ENCODE measurements at regions not wholly inside any gene's neighbourhood (a gene's known extent, or its start where the extent isn't known, plus 50 kb on each side); places are given as distances from the start of the nearest gene placed in this dataset.

DNA sequence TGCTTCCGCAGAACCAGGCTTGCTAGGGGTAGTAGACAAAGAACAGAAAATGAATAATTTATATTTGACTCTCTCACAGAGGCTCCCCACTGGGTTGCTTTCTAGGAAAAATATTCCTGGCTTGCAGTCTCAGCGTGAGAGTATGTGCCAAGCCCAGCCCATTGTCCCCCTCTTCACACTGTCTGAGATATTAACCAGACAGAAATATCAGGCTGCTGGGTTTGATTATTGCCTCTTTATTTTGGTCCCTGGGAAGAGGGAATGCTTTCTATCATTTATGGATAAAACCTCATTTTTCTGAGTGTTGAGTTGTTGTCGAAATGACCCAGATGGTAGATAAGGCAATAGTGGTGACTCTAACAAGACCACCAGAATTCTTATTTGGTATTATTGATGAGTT is 367.9 kb downstream of the METTL15 start:
- Histone ChIP-seq H3K36me3 (no peaks in the 10 kb centered on the region), H3K27me3 (ENCODE audit: insufficient read depth, low read depth, severe bottlenecking) (no peaks in the 10 kb centered on the region), H3K9me3 (ENCODE audit: severe bottlenecking) (no peaks in the 10 kb centered on the region), H3K4me3 (ENCODE audit: low read depth, low read length) (no peak overlapping the region), H3K27ac (no peak overlapping the region)
- TF ChIP-seq CTCF (IDR thresholded peaks at IDR 0.05; ENCODE audit: low read depth, low read length): no peak
- no peak for DNase-seq

DNA sequence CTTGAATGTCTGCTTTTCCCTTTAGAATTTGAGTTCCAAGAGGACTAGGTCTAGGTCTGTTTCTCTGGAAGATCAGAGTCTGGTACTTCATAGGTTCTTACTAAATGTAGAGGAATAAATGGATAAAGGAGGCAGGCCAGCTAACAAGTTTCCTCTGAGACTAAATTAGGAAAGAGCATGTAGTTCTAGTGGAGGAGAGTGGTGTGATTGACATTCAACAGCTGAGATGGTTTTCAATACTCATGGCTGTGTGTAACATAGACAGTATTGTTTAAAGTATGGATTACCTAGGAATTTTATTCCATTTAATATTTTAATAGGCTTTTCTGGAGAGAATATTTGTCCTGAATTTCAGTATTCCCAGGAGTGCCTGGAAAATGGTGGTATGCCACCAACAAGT is 364.7 kb downstream of the METTL15 start:
- no peaks in the 10 kb centered on the region for H3K27me3 ChIP-seq (ENCODE audit: insufficient read depth, low read depth, severe bottlenecking)
- H3K27ac ChIP-seq: no peak overlapping the region
- TF ChIP-seq CTCF (IDR thresholded peaks at IDR 0.05; ENCODE audit: low read depth, low read length): no peak
- no peaks in the 10 kb centered on the region for H3K36me3 ChIP-seq
- H3K9me3 ChIP-seq (ENCODE audit: severe bottlenecking): no peaks in the 10 kb centered on the region
- DNase-seq: no peak
- no peak overlapping the region for H3K4me3 ChIP-seq (ENCODE audit: low read depth, low read length)

- Histone ChIP-seq H3K4me3 (ENCODE audit: low read depth, low read length) (no peak overlapping the region), H3K9me3 (ENCODE audit: severe bottlenecking) (no peaks in the 10 kb centered on the region)
- no peak for DNase-seq
These were observed 363.3 kb downstream of the METTL15 start for GRCh38 chr11:28471537-28471936.

GRCh38 chr11:28470180-28470579 is 362.0 kb downstream of the METTL15 start:
- Histone ChIP-seq H3K9me3 (ENCODE audit: severe bottlenecking) (no peaks in the 10 kb centered on the region), H3K36me3 (no peaks in the 10 kb centered on the region), H3K27ac (no peak overlapping the region), H3K4me3 (ENCODE audit: low read depth, low read length) (no peak overlapping the region), H3K27me3 (ENCODE audit: insufficient read depth, low read depth, severe bottlenecking) (no peaks in the 10 kb centered on the region)
- DNase-seq: no peak
- TF ChIP-seq CTCF (IDR thresholded peaks at IDR 0.05; ENCODE audit: low read depth, low read length): no peak

More at GRCh38 chr11:28471537-28471936, 363.3 kb downstream of the METTL15 start:
- no peak for TF ChIP-seq CTCF (IDR thresholded peaks at IDR 0.05; ENCODE audit: low read depth, low read length)
- Histone ChIP-seq H3K27ac (no peak overlapping the region), H3K36me3 (no peaks in the 10 kb centered on the region), H3K27me3 (ENCODE audit: insufficient read depth, low read depth, severe bottlenecking) (no peaks in the 10 kb centered on the region)

- H3K4me3 ChIP-seq (ENCODE audit: low read depth, low read length): no peak overlapping the region
- no peak for DNase-seq
- H3K27ac ChIP-seq: no peak overlapping the region
- TF ChIP-seq CTCF (IDR thresholded peaks at IDR 0.05; ENCODE audit: low read depth, low read length): no peak
- no peaks in the 10 kb centered on the region for H3K27me3 ChIP-seq (ENCODE audit: insufficient read depth, low read depth, severe bottlenecking)
- H3K36me3 ChIP-seq: no peaks in the 10 kb centered on the region
- H3K9me3 ChIP-seq (ENCODE audit: severe bottlenecking): no peaks in the 10 kb centered on the region
These were observed 358.3 kb downstream of the METTL15 start for GRCh38 chr11:28466506-28466905.

DNA sequence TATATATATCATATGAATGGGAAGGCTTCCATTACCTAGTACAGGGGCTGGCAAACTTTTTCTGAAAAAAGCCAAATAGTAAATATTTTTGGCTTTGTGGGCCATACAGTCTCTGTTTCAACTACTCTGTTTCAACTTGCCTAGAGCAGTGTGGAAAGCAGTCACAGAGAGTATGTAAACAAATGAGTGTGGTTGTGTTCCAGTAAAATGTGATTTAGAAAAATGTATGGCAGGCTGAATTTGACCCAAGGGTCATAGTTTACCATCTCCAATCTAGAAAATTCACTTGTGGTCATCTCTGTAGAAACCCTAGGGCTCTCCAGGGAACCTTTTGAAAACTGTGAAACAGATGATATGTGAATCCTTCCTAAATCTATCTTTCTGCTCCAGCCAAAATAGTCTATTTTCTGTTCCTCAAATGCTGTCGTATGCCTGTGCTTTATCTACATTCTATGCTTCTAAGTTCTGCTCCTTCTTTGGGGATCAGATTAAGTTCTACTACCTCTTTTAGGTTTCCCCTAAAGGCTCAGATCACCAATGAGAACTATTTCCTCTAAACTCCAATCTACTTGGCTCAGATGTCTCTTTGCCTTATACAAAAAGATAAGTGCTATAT is 356.2 kb downstream of the METTL15 start:
- H3K9me3 ChIP-seq (ENCODE audit: severe bottlenecking): no peaks in the 10 kb centered on the region
- no peaks in the 10 kb centered on the region for H3K36me3 ChIP-seq
- no peak overlapping the region for H3K27ac ChIP-seq
- H3K27me3 ChIP-seq (ENCODE audit: insufficient read depth, low read depth, severe bottlenecking): no peaks in the 10 kb centered on the region
- no peak for DNase-seq
- TF ChIP-seq CTCF (IDR thresholded peaks at IDR 0.05; ENCODE audit: low read depth, low read length): no peak
- no peak overlapping the region for H3K4me3 ChIP-seq (ENCODE audit: low read depth, low read length)
